NOMO-1 treated with dmso at 0.1 percent for 144 hours (cell line): ENCODE measurements at regions not wholly inside any gene's neighbourhood (a gene's known extent, or its start where the extent isn't known, plus 50 kb on each side); places are given as distances from the start of the nearest gene placed in this dataset.
"Not testable (repeated sequence)": the region's sequence is repeated elsewhere in the genome, so short reads cannot be mapped to it uniquely, and the experiment has no call there.

ENCODE experiments used
- DNase-seq: peaks from one replicate; lab custom pipeline; 2025; ENCODE audit not compliant: unreplicated experiment; lab: John Stamatoyannopoulos, UW

DNA sequence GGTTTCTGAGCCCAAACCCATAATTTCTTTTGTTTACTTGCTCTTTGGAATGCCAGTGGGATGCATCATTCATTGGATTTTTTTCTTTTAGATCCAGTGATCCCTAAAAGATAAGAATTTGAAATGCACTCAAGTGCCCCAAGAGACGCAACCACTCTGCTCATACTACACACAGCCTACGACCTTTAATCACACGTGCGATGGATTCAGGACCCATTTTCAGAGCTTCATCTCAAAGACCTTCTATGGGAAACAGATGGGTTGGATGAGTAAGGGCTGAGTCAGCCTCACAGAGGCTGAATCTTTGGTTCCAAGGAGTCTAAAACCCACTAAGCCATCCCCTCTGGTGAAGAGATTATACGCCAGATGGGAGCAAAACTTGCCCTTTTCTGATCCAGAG lies 265.5 kb upstream of the EXOC2 start:
- DNase-seq = no peak

DNA sequence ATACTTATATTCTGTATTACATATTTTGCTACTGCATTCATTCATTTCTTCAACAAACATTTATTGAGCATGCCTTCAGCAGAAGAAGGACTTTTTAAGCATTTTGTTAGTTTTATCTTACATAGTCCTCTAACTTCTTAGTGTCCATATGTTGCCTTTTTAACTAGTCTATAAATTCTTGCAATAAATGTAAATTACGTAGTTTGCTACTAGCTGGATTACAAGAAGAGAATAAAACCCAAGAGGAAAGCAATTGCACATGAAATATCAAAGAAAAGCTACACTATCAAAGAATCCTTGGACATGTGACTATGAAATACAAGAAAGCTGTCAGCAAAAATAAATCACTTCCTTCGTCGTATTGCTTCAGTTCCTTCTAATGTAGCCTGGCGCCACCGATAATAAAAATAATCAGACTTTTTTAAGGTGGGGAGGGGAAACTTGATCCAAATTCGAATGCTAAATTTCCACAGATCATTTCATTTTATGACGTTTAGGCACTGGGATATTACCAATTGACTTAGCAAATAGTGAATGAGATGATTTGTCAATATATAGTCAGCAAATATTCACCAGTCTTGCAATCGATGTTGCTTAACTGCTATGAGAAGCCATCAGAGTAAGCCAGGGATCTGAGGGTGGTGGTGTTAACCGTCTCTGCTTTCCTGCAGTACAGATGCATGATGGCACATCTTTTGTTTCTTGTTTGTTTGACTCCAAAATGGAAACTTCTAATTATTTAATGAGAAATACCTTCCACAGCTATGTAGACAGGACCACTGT lies 258.7 kb upstream of the EXOC2 start:
- no peak for DNase-seq

DNA sequence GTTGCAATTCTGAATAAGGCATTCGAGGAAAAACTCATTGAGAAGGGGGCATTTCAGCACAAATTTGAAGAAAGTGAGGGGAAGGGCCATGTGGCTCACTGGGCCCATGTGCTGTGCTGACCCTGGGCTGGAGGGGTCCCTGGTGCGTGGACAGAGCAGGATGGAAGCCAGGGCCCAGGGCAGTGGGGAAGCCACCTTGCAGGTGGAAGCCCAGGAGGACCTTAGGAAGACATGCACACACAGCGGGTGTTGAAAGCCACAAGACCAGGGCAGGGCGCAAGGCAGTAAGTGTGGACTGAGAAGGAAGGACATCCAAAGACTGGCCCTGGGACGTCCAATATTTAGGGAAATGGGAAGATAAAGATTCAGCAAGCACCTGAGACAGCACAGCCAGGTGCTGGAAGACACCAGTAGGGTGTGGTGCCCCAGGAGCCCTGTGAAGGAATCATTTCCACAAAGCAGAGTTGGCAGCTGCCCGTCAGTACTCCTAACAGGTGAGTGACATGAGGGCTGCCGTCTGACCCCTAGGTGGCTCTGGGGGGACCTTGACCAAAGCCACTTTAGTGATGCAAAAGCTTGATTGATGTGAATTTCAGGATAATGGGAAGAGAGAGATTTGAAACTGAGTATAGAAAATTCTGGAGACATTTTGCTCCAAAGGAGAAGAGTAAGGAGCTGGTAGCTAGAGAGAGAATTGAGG lies 254.4 kb upstream of the EXOC2 start:
- DNase-seq = no peak

- no peak for DNase-seq
Measured at GRCh38 chr6:946546-946945, 253.6 kb upstream of the EXOC2 start.

DNA sequence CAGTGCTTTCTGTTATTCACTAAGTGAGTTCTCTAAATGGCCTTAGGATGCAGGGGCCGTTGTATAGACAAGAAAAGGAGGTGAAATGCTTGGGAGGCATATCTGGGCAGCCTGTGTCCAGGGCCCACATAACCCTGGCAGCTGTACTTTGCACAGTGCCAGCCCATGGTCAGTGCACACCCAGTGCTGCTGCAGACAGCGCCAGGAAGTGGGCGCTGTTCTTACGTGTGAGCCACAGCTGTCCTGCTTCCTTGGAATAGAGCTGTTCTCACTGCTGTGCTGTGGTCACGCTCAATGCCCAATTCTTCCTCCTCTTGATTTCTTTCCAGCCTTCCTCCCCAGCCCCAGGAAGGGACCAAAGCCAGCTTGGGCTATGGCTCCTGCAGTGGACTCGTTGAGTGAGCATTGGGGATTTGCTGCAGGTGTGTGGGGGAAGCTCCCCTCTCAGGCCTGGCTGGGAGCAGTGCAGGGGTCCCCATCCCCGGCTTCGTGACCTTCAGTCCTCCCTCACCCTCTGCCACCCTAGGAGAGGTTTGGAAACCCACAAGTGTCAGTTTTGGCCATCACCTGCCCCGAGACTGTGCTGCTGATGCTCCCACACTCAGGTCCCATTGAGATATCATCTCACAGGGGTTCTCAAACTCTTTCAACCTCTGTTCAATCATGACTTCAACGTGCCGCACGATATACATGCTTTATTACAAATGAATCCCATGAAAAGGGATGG lies 246.8 kb upstream of the EXOC2 start:
- DNase-seq = no peak

DNA sequence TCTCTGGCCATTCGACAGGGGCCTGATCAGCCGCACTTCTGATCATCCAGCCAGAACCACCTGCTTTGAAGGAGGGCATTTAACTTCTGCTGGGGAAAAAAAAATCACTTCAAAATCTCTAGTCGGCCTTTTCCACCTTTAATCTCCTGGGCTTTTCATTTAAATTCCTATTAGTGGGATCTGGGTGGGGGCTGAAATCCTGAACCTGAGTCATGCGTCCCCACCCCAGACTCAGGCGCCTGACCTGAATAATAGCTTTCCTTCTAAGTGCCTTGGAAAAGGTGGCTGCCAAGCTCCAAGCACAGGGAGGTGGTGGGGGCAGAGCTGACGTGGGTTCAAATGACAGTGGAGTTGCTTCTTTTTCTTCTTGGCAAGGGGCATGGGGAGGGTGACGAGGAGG lies 246.0 kb upstream of the EXOC2 start:
- no peak for DNase-seq

DNA sequence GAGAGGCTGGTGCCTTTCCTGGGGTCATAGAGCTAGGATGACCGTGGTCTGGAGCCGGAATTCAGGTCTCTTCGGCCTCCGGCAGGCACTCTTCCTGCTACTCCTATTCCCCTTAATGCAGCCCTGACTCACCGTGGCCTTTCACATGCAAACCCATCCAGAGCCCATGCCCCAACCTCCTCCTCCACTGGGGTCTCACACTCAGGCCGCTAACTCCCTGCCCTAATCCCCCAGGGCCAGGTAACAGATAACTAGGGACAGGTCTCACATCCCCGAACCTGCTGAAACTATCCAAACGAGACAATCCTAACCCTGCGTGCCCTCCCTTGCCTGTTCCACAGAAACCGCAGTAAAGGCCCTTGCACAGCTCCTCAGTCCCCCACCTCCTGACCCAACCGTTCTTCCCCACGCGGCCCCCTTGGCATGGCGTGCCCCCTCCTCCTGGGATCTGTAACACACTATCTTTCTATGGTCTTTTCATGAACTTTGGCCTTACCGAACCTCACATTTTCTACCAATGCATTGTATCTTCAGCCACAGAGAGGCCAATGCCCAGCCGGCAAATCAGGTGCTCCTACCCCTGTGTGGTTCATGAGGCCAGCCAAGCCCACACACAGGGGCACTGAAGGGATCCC lies 245.4 kb upstream of the EXOC2 start:
- no peak for DNase-seq

GRCh38 chr6:935582-935981 lies 242.6 kb upstream of the EXOC2 start:
- no peak for DNase-seq

- no peak for DNase-seq
Measured at GRCh38 chr6:934686-935085, 241.7 kb upstream of the EXOC2 start.

DNA sequence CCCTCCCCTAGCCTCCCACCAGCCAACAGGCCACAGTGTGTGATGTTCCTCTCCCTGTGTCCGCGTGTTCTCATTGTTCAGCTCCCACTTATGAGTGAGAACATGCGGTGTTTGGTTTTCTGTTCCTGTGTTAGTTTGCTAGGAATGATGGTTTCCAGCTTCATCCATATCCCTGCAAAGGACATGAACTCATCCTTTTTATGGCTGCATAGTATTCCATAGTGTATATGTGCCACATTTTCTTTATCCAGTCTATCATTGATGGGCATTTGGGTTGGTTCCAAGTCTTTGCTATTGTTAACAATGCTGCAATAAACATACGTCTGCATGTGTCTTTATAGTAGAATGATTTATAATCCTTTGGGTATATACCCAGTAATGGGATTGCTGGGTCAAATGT lies 239.0 kb upstream of the EXOC2 start:
- not testable (repeated sequence) for DNase-seq

DNA sequence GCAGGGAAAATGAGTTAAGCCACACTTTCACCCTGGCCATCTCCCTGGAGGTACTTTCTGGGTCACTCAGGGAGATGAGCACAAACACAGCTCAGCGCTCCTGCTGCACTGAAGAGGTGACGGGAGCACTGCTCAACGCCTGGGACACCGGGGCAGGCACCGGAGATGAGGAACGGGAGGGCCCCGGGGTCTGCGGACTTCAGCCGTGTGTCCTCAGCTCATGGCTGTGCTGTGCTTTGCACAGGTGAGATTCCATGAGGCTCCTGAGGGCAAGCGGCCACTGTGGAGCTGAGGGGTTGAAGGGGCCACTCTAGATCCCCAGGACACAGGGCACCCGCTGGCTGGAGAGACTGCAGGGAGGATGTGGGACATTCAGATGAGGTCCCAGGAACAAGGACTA lies 234.2 kb upstream of the EXOC2 start:
- DNase-seq = no peak

GRCh38 chr6:925656-926213 lies 232.8 kb upstream of the EXOC2 start:
- no peak for DNase-seq

DNA sequence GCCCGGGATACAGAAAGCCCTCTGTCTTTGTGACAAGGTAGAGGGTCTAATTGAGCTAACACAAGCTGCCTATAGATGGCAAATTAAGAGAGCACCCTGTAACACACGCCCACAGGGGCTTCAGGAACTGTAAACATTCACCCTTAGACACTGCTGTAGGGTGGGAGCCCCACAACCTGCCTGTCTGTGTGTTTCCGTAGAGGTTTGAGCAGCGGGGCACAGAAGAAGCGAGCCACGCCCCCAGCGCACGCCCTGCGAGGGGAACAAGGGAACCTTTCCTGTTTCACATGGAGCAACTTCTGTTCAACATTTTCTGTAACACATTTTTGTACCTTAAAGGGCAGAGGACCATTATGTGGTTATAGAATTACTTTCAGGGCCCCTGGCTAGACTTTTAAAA lies 231.7 kb upstream of the EXOC2 start:
- no peak for DNase-seq

DNA sequence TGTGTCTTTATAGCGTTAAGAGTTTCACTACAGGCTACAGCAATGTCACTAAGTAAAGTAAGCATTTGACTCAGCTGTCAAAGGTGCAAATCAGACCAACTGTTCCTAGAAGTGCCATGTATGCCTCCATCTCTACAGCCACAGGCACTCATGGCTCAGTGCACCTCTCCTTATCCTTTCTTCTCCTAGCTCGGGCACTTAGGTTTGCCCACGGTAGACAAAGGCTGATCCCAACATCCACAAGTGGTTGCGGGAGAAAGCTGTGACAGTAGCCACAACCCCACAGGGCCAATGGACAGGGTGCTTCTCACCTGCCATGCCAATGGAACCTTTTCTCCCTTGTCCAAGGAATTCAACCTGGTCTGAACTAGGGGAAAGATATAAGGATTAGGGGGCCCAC lies 228.5 kb upstream of the EXOC2 start:
- DNase-seq = no peak

GRCh38 chr6:920512-920911 lies 227.6 kb upstream of the EXOC2 start:
- DNase-seq = no peak

- no peak for DNase-seq
Measured at GRCh38 chr6:919500-919899, 226.6 kb upstream of the EXOC2 start.

GRCh38 chr6:917939-918338 lies 225.0 kb upstream of the EXOC2 start:
- no peak for DNase-seq

DNA sequence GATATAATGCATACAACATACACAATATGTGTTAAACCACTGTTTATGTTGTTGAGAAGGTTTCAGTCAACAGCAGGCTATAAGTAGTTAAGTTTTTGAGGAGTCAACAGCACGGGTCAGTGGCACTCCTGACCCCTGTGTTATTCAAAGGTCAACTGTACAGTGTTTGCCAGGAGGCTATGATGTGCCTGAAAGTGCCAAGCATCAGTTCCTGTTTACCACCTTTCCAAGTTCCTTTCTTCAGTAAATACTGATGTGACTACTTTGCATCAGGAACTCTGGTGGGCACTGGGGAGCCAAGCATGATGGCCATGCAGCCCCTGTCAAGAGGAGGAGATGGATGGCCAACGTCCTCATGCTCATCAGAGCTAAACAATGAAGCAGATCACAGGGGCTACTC lies 224.4 kb upstream of the EXOC2 start:
- no peak for DNase-seq

DNA sequence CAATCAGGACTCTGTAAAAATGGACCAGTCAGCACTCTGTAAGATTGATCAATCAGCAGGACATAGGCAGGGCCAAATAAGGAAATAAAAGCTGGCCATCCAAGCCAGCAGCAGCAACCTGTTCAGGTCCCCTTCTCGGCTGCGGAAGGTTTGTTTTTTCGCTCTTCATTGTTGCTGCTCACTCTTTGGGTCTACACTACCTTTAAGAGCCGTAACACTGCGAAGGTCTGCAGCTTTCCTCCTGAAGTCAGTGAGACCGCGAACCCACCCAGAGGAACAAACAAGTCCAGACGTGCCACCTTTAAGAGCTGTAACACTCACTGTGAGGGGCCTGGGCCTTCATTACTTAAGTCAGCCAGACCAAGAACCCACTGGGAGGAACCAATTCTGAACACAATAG lies 223.2 kb upstream of the EXOC2 start:
- DNase-seq = no peak

DNA sequence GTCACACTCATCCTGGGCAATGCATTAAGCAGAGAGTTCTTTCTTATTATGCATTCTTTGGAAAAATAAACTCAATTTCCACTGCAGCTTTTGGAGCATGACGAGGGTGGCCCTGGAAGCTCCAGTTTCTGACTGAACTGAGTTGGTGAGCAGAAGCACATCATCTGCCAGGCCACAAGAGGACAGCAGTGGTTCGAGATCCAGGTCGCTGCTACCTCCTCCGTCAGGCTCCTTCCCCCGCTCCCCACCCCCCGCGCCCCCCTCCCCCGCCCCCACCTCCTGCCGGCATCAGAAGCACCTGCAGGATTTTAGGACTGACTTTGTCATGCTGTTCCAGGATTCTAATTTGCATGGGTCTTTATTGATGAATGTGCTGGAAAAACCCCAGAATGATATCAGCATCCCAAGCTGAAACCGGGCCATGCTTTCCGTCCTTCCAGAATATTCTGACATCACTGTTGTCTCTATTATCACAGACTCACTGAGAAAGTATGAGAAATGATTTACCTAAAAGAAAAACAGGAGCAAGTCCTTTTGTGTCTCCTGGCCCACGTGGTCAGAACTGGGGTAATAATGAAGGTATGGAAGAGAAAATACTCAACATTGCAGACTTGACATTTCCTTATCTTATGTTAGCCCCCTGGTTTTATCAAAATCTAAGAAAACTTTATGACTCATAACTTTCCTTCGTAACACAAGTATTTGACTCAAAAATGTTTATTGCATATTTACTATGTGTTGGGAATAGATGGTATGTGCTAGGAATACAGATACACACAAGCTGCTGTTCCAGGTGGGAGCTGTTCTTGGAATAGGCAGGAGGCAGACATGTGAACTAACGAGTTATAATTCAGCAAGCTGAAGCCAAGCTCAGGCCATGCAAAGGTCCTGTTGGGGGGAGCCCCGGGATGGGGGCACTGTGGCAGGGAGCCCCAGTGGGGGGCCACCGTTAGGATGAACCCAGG lies 220.2 kb upstream of the EXOC2 start:
- DNase-seq = no peak
